Osteocyte (in vitro differentiated cells): ENCODE measurements at regions not wholly inside any gene's neighbourhood (a gene's known extent, or its start where the extent isn't known, plus 50 kb on each side); places are given as distances from the start of the nearest gene placed in this dataset.

Source experiments
- DNase-seq: peaks from one replicate; pipeline ENCODE4 v3.0.0; 2021; ENCODE audit warnings: mixed read lengths; ENCODE audit not compliant: unreplicated experiment; ENCODE audit errors: extremely low spot score
- H3K27ac Mint-ChIP-seq: one replicate; pipeline ENCODE4 v1.8.0; 2021; ENCODE audit warnings: mild to moderate bottlenecking, mixed read lengths; ENCODE audit not compliant: unreplicated experiment
- H3K27me3 Mint-ChIP-seq: one replicate; pipeline ENCODE4 v1.8.0; 2021; ENCODE audit warnings: mixed read lengths; ENCODE audit not compliant: unreplicated experiment
- H3K36me3 Mint-ChIP-seq: one replicate; pipeline ENCODE4 v1.8.0; 2021; ENCODE audit warnings: mixed read lengths; ENCODE audit not compliant: unreplicated experiment
- H3K4me1 Mint-ChIP-seq: one replicate; pipeline ENCODE4 v1.8.0; 2021; ENCODE audit warnings: mixed read lengths; ENCODE audit not compliant: unreplicated experiment
- H3K4me3 Mint-ChIP-seq: one replicate; pipeline ENCODE4 v1.8.0; 2021; ENCODE audit warnings: mild to moderate bottlenecking, moderate library complexity, mixed read lengths; ENCODE audit not compliant: unreplicated experiment
- H3K9me3 Mint-ChIP-seq: one replicate; pipeline ENCODE4 v1.8.0; 2021; ENCODE audit warnings: mixed read lengths; ENCODE audit not compliant: unreplicated experiment
- TF ChIP-seq, protein P1 (sequence below): fragments of 200-600 bp; sonication (generic); IDR thresholded peaks from 2 replicates; pipeline ENCODE4 v1.5.0; 2021; ENCODE audit warnings: antibody characterized with exemption, mild to moderate bottlenecking, moderate library complexity

DNA sequence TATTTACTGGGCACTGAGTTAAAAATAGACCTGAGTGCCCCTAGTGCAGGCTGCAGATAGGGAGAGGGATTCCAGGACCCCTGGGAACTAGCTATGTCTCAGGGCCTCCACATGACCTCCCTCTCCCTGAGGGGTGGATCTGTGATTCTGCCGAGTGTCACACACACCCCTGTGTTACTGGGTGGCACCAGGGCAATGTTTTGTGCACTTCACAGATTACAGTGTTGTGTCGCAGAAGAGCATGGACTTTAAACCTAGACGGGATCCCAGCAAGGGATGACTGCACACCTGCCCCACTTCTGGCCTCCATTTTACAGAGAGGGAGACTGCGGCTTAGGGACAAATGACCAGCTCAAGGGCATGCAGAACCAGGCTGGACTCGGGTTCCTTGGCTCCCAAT is 65.6 kb downstream of the ZFP36L2 start:
- no peaks in the 10 kb centered on the region for H3K36me3 Mint-ChIP-seq
- H3K4me3 Mint-ChIP-seq: no peak overlapping the region
- TF ChIP-seq, protein P1, sequence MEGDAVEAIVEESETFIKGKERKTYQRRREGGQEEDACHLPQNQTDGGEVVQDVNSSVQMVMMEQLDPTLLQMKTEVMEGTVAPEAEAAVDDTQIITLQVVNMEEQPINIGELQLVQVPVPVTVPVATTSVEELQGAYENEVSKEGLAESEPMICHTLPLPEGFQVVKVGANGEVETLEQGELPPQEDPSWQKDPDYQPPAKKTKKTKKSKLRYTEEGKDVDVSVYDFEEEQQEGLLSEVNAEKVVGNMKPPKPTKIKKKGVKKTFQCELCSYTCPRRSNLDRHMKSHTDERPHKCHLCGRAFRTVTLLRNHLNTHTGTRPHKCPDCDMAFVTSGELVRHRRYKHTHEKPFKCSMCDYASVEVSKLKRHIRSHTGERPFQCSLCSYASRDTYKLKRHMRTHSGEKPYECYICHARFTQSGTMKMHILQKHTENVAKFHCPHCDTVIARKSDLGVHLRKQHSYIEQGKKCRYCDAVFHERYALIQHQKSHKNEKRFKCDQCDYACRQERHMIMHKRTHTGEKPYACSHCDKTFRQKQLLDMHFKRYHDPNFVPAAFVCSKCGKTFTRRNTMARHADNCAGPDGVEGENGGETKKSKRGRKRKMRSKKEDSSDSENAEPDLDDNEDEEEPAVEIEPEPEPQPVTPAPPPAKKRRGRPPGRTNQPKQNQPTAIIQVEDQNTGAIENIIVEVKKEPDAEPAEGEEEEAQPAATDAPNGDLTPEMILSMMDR: no peak
- no peaks in the 10 kb centered on the region for H3K9me3 Mint-ChIP-seq
- H3K27ac Mint-ChIP-seq: no peak overlapping the region
- H3K27me3 Mint-ChIP-seq: no peaks in the 10 kb centered on the region
- DNase-seq: no peak
- peaks cover 29% of the 10 kb centered on the region for H3K4me1 Mint-ChIP-seq

DNA sequence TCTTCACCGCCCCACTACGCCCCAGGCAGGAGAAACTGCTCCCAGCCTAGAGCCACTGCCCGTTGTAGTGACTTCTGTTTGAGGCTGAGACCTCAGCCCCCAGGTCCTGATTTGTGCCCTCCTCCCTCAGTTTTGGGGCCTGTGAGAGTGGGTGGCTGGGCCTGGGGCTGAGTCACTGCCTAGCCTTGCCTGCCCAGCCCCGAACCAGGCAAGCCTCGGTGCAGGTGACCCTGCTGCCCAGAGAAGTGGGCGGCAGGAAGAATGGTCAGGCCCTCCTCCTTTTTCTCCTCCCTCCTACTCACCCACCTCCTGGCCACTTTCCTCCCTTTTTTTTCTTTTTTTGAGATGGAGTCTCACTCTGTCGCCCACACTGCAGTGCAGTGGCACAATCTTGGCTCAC is 66.6 kb downstream of the ZFP36L2 start:
- Mint-ChIP-seq H3K36me3 (no peaks in the 10 kb centered on the region), H3K27me3 (no peaks in the 10 kb centered on the region), H3K4me3 (no peak overlapping the region), H3K27ac (no peak overlapping the region), H3K9me3 (no peaks in the 10 kb centered on the region), H3K4me1 (peaks cover 29% of the 10 kb centered on the region)
- TF ChIP-seq, protein P1: no peak
- no peak for DNase-seq

- Mint-ChIP-seq H3K4me1 (peaks cover 29% of the 10 kb centered on the region), H3K36me3 (no peaks in the 10 kb centered on the region), H3K27ac (peak overlapping the region; percentile 89), H3K4me3 (no peak overlapping the region), H3K27me3 (no peaks in the 10 kb centered on the region), H3K9me3 (no peaks in the 10 kb centered on the region)
- no peak for DNase-seq
- TF ChIP-seq, protein P1: no peak
Measured at GRCh38 chr2:43158259-43158880, 68.0 kb downstream of the ZFP36L2 start.

DNA sequence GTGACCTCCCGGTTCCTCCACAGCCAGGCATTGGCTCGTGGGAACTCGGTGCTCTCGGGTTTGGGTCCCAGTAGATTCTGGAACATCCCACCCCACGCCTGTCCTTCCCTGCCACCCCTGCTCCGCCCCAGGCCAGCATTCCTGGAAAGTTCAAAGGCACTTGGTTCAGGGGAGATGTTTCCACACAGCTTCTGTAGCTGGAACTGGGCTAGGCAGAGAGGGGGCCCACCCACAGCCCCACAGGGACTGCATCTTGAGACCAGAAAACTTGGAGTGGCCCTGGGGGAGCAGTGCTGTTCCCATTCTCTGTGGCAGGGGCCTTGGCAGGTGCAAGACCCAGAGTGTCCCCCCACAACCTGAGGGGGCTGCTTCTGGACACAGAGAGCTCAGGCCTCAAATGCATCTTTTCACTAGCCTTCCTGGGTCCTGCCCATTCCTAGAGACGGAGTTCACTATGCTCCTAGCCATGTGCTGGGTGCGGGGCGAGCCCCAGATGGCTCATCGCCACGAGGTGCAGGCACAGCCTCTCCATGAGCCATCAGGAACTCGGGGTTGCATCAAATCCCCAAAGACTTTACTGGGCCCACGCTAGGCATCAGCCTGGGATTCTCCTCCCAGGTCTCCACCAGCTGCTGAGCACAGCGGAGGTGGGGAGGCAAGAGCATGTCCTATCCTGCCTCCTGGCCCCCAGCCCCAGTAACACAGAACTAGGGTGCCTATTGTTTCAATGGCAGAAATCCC is 68.7 kb downstream of the ZFP36L2 start:
- Mint-ChIP-seq H3K9me3 (no peaks in the 10 kb centered on the region), H3K27me3 (no peaks in the 10 kb centered on the region), H3K4me3 (no peak overlapping the region), H3K4me1 (peaks cover 29% of the 10 kb centered on the region), H3K36me3 (no peaks in the 10 kb centered on the region), H3K27ac (no peak overlapping the region)
- TF ChIP-seq, protein P1: no peak
- DNase-seq: no peak

DNA sequence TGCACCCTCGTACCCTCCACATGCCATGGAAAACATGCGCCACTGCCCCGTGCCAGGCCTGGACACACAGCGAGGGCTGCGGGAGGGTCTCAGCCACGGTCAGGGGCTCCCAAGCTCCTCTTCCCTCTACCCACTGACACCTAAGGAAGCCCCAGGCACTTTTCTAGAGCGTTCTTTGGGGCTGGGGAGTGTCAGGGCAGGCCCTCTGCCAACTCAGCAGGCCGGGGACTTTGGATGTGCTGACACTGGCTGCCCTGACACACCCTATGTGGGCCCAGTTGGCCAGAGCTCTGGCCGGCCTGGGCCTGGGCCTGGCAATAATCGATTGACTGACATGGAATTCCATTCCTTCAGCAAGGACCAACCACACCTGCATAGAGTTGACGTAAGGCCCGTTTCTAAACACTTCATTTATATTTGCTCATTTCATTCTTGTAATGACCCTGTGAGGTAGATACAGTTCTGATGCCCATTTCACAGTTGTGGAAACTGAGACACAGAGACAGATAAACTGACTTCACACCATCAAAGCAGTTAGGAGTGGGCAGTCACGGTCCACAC is 70.5 kb downstream of the ZFP36L2 start:
- Mint-ChIP-seq H3K4me3 (no peak overlapping the region), H3K27me3 (no peaks in the 10 kb centered on the region), H3K4me1 (peaks cover 29% of the 10 kb centered on the region), H3K36me3 (no peaks in the 10 kb centered on the region), H3K27ac (no peak overlapping the region), H3K9me3 (no peaks in the 10 kb centered on the region)
- TF ChIP-seq, protein P1: no peak
- no peak for DNase-seq
